NB4 (cell line): ENCODE measurements at regions not wholly inside any gene's neighbourhood (a gene's known extent, or its start where the extent isn't known, plus 50 kb on each side); places are given as distances from the start of the nearest gene placed in this dataset.

Experiments
- CTCF ChIP-seq: IDR thresholded peaks from one replicate; pipeline ENCODE4 v1.5.1; 2012; ENCODE audit warnings: low read depth, low read length
- MAX ChIP-seq: IDR thresholded peaks from 2 replicates; pipeline ENCODE4 v1.6.1; 2011; ENCODE audit warnings: low read depth, low read length
- POLR2A ChIP-seq: IDR thresholded peaks from 2 replicates; pipeline ENCODE4 v1.6.1; 2011; ENCODE audit warnings: mild to moderate bottlenecking; ENCODE audit not compliant: insufficient read length; ENCODE audit errors: extremely low read depth

DNA sequence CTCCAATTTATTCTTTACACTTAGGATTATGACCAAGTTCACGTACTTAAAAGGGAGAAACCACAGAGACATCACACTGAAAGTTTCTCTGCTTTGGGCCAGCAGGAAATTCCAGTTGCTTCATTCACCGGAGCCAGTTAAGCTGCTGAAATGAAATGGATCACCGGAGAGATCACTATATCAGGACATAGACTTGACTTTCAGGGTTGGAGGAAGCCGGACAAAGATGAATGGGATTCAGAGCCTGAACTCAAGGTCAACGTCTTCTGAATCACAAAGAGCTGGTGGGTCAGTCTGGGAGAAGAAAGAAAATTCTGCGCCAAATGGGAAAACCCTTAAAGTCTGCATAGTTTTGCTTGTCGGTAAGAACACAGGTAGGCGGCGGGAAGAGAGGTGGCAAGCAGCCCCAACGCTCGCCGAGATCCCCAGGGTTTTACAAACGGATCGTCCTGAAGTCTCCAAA is 81.9 kb upstream of the CCDC28A start:
- TF ChIP-seq CTCF, result no peak
- TF ChIP-seq MAX, result no peak
- no peak for TF ChIP-seq POLR2A
